ENCODE measurements at regions not wholly inside any gene's neighbourhood (a gene's known extent, or its start where the extent isn't known, plus 50 kb on each side); places are given as distances from the start of the nearest gene placed in this dataset.

- no peaks in the 10 kb centered on the region for H4K20me1 ChIP-seq (ENCODE audit: insufficient read depth)
- no peaks in the 10 kb centered on the region for H3K36me3 ChIP-seq (ENCODE audit: insufficient read depth, low read length)
- no peak overlapping the region for H2AFZ ChIP-seq (ENCODE audit: low read depth, low read length)
- H3K4me2 ChIP-seq (ENCODE audit: low read length) = no peak overlapping the region
- no peak overlapping the region for H3K9ac ChIP-seq (ENCODE audit: low read length)
- H3K4me3 ChIP-seq (ENCODE audit: low read length) = no peak overlapping the region
- no peaks in the 10 kb centered on the region for H3F3A ChIP-seq (ENCODE audit: insufficient read depth, low read length, poor library complexity, severe bottlenecking)
- TF ChIP-seq, protein P1, sequence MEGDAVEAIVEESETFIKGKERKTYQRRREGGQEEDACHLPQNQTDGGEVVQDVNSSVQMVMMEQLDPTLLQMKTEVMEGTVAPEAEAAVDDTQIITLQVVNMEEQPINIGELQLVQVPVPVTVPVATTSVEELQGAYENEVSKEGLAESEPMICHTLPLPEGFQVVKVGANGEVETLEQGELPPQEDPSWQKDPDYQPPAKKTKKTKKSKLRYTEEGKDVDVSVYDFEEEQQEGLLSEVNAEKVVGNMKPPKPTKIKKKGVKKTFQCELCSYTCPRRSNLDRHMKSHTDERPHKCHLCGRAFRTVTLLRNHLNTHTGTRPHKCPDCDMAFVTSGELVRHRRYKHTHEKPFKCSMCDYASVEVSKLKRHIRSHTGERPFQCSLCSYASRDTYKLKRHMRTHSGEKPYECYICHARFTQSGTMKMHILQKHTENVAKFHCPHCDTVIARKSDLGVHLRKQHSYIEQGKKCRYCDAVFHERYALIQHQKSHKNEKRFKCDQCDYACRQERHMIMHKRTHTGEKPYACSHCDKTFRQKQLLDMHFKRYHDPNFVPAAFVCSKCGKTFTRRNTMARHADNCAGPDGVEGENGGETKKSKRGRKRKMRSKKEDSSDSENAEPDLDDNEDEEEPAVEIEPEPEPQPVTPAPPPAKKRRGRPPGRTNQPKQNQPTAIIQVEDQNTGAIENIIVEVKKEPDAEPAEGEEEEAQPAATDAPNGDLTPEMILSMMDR (IDR thresholded peaks at IDR 0.05; ENCODE audit: poor library complexity, severe bottlenecking) = no peak
- TF ChIP-seq, protein P2, sequence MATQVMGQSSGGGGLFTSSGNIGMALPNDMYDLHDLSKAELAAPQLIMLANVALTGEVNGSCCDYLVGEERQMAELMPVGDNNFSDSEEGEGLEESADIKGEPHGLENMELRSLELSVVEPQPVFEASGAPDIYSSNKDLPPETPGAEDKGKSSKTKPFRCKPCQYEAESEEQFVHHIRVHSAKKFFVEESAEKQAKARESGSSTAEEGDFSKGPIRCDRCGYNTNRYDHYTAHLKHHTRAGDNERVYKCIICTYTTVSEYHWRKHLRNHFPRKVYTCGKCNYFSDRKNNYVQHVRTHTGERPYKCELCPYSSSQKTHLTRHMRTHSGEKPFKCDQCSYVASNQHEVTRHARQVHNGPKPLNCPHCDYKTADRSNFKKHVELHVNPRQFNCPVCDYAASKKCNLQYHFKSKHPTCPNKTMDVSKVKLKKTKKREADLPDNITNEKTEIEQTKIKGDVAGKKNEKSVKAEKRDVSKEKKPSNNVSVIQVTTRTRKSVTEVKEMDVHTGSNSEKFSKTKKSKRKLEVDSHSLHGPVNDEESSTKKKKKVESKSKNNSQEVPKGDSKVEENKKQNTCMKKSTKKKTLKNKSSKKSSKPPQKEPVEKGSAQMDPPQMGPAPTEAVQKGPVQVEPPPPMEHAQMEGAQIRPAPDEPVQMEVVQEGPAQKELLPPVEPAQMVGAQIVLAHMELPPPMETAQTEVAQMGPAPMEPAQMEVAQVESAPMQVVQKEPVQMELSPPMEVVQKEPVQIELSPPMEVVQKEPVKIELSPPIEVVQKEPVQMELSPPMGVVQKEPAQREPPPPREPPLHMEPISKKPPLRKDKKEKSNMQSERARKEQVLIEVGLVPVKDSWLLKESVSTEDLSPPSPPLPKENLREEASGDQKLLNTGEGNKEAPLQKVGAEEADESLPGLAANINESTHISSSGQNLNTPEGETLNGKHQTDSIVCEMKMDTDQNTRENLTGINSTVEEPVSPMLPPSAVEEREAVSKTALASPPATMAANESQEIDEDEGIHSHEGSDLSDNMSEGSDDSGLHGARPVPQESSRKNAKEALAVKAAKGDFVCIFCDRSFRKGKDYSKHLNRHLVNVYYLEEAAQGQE (IDR thresholded peaks at IDR 0.05; ENCODE audit: borderline replicate concordance) = no peak
- TF ChIP-seq SMC3 (conservative IDR thresholded peaks at IDR 0.05; ENCODE audit: poor library complexity) = no peak
- no peak for TF ChIP-seq EZH2 (IDR thresholded peaks at IDR 0.05; ENCODE audit: borderline replicate concordance, insufficient read depth, low read length, poor library complexity, severe bottlenecking)
- TF ChIP-seq TAF1 (IDR thresholded peaks at IDR 0.05; ENCODE audit: low read depth) = no peak
- no peak for TF ChIP-seq EP300 (conservative IDR thresholded peaks at IDR 0.05; ENCODE audit: poor library complexity, severe bottlenecking)
- H3K9me2 ChIP-seq (ENCODE audit: insufficient read depth, low read length) = no peaks in the 10 kb centered on the region
- no peaks in the 10 kb centered on the region for H3K79me2 ChIP-seq (replicated peaks; ENCODE audit: insufficient read depth, low read length)
- no peak overlapping the region for H3K27ac ChIP-seq (ENCODE audit: low read length)
- H3K27me3 ChIP-seq (ENCODE audit: insufficient read depth, low read depth, low read length) = no peaks in the 10 kb centered on the region
- H3K9me3 ChIP-seq (ENCODE audit: low read length) = no peaks in the 10 kb centered on the region
Observed at GRCh38 chr4:119697887-119698393, 69.3 kb upstream of the PDE5A start.

GRCh38 chr4:119696963-119697362 is 68.4 kb upstream of the PDE5A start:
- Histone ChIP-seq H3K4me2 (ENCODE audit: low read length) (no peak overlapping the region), H3K9ac (ENCODE audit: low read length) (no peak overlapping the region), H3K27ac (ENCODE audit: low read length) (no peak overlapping the region), H3K27me3 (ENCODE audit: insufficient read depth, low read depth, low read length) (no peaks in the 10 kb centered on the region), H4K20me1 (ENCODE audit: insufficient read depth) (no peaks in the 10 kb centered on the region), H3K9me3 (ENCODE audit: low read length) (no peaks in the 10 kb centered on the region), H3K79me2 (replicated peaks; ENCODE audit: insufficient read depth, low read length) (no peaks in the 10 kb centered on the region), H3F3A (ENCODE audit: insufficient read depth, low read length, poor library complexity, severe bottlenecking) (no peaks in the 10 kb centered on the region), H3K36me3 (ENCODE audit: insufficient read depth, low read length) (no peaks in the 10 kb centered on the region), H3K9me2 (ENCODE audit: insufficient read depth, low read length) (no peaks in the 10 kb centered on the region), H2AFZ (ENCODE audit: low read depth, low read length) (no peak overlapping the region), H3K4me3 (ENCODE audit: low read length) (no peak overlapping the region)
- TF ChIP-seq, protein P1 (IDR thresholded peaks at IDR 0.05; ENCODE audit: poor library complexity, severe bottlenecking) = no peak
- TF ChIP-seq, protein P2 (IDR thresholded peaks at IDR 0.05; ENCODE audit: borderline replicate concordance) = no peak
- TF ChIP-seq EP300 (conservative IDR thresholded peaks at IDR 0.05; ENCODE audit: poor library complexity, severe bottlenecking) (no peak), EZH2 (IDR thresholded peaks at IDR 0.05; ENCODE audit: borderline replicate concordance, insufficient read depth, low read length, poor library complexity, severe bottlenecking) (no peak), MXI1 (conservative IDR thresholded peaks at IDR 0.05; ENCODE audit: poor library complexity, severe bottlenecking) (no peak), SMC3 (conservative IDR thresholded peaks at IDR 0.05; ENCODE audit: poor library complexity) (no peak), POLR2AphosphoS5 (IDR thresholded peaks at IDR 0.05) (no peak), TAF1 (IDR thresholded peaks at IDR 0.05; ENCODE audit: low read depth) (no peak), RAD21 (conservative IDR thresholded peaks at IDR 0.05) (no peak)

Data from neural cell (in vitro differentiated cells).